Kidney (tissue), 13 donors: ENCODE measurements at regions not wholly inside any gene's neighbourhood (a gene's known extent, or its start where the extent isn't known, plus 50 kb on each side); places are given as distances from the start of the nearest gene placed in this dataset.
A peak's percentile ranks its signal among the peaks of the same experiment; 100 is the strongest.

ENCODE experiments used
- DNase-seq, 5 donors: peaks; one replicate each; pipeline ENCODE4 v3.0.0-alpha.2; 2013 to 2020
- FAIRE-seq: peaks from 2 replicates; lab custom pipeline; 2012; peaks lifted over from hg19 to GRCh38; lab: Jason Lieb, UNC
- H3K27ac ChIP-seq, 2 donors: one replicate each; pipeline ENCODE4 v1.7.0; 2013; ENCODE audit warnings: low read depth in 2 of 2, low read length in 2 of 2, inconsistent platforms in 1 of 2
- H3K27me3 ChIP-seq: one replicate; pipeline ENCODE4 v1.7.1; 2013; ENCODE audit warnings: low read length, inconsistent platforms; ENCODE audit not compliant: control insufficient read depth, insufficient read depth
- H3K36me3 ChIP-seq, 3 donors: one replicate each; pipeline versions ENCODE4 v1.7.0 to v1.7.1; 2013; ENCODE audit warnings: low read length in 3 of 3, control low read depth in 1 of 3, inconsistent platforms in 1 of 3; ENCODE audit not compliant: insufficient read depth in 3 of 3, control insufficient read depth in 2 of 3
- H3K4me1 ChIP-seq, 3 donors: one replicate each; pipeline versions ENCODE4 v1.7.0 to v1.7.1; 2013; ENCODE audit warnings: low read length in 3 of 3, inconsistent platforms in 1 of 3, low read depth in 1 of 3; ENCODE audit not compliant: control insufficient read depth in 2 of 3, insufficient read depth in 2 of 3
- H3K4me3 ChIP-seq, 3 donors: one replicate each; pipeline versions ENCODE4 v1.7.0 to v1.8.1; 2013; ENCODE audit warnings: low read length in 3 of 3, control low read depth in 1 of 3, inconsistent platforms in 1 of 3
- H3K9ac ChIP-seq, 3 donors: one replicate each; pipeline versions ENCODE4 v1.7.0 to v1.7.1; 2013; ENCODE audit warnings: low read length in 3 of 3, control low read depth in 1 of 3, inconsistent platforms in 1 of 3
- H3K9me3 ChIP-seq, 3 donors: one replicate each; pipeline versions ENCODE4 v1.7.0 to v1.7.1; 2013; ENCODE audit warnings: low read length in 3 of 3, control low read depth in 1 of 3, inconsistent platforms in 1 of 3; ENCODE audit not compliant: control insufficient read depth in 2 of 3, insufficient read depth in 1 of 3
- CTCF ChIP-seq: IDR thresholded peaks from 3 replicates; pipeline ENCODE4 v1.5.1; 2012; ENCODE audit warnings: mild to moderate bottlenecking, moderate library complexity, borderline replicate concordance; ENCODE audit not compliant: insufficient read depth; ENCODE audit errors: extremely low read depth
- intact Hi-C: fragments of 100-400 bp; cut with DNase I; formaldehyde crosslinking; loops from one replicate; pipeline ENCODE4 v1.11.1; 2022
- donor health status: control.
- donor health status: control.
- donor health status: control.
- donor health status: control.
- donor health status: control.
- donor health status: DM: yes; HTN: yes; CAD: no.
- donor health status: Normal renal cell carcinoma (clear cell type).

- intact Hi-C loops = no loop called here
- peaks cover 3 to 4% (median 4%) of the 10 kb centered on the region in 3 donors for H3K4me1 ChIP-seq
Measured at GRCh38 chr2:43058726-43059110, 167.7 kb downstream of the ZFP36L2 start.

GRCh38 chr2:43057742-43058725 is 168.4 kb downstream of the ZFP36L2 start:
- FAIRE-seq = no peak
- TF ChIP-seq CTCF = no peak
- Histone ChIP-seq H3K4me3 (no peak overlapping the region), H3K4me1 (peaks cover 3 to 4% (median 4%) of the 10 kb centered on the region in 3 donors), H3K36me3 (no peaks in the 10 kb centered on the region), H3K9ac (no peak overlapping the region), H3K27ac (no peak overlapping the region), H3K27me3 (no peaks in the 10 kb centered on the region), H3K9me3 (peaks cover 0 to 4% (median 2%) of the 10 kb centered on the region in 3 donors)
- intact Hi-C loops = no loop called here
- peak in 4 of 5 donors; percentile 57 to 62 (median 59) for DNase-seq

More at GRCh38 chr2:43058726-43059110, 167.7 kb downstream of the ZFP36L2 start:
- Histone ChIP-seq H3K4me3 (no peak overlapping the region), H3K9ac (no peak overlapping the region), H3K9me3 (peaks cover 0 to 4% (median 2%) of the 10 kb centered on the region in 3 donors), H3K27ac (no peak overlapping the region), H3K27me3 (no peaks in the 10 kb centered on the region), H3K36me3 (no peaks in the 10 kb centered on the region)
- FAIRE-seq (no peak), DNase-seq (peak in 2 of 5 donors; percentile 20 to 43)
- no peak for TF ChIP-seq CTCF

GRCh38 chr2:43057026-43057741 is 169.2 kb downstream of the ZFP36L2 start:
- no peak overlapping the region for H3K27ac ChIP-seq
- no peak for FAIRE-seq
- no peaks in the 10 kb centered on the region for H3K27me3 ChIP-seq

More at GRCh38 chr2:43057026-43057741, 169.2 kb downstream of the ZFP36L2 start:
- no peaks in the 10 kb centered on the region for H3K36me3 ChIP-seq
- H3K4me1 ChIP-seq = peaks cover 4 to 8% (median 4%) of the 10 kb centered on the region in 3 donors
- intact Hi-C loops = no loop called here
- H3K9ac ChIP-seq = no peak overlapping the region
- TF ChIP-seq CTCF = no peak
- DNase-seq = peak in 1 of 5 donors; percentile 48
- peaks cover 0 to 3% (median 2%) of the 10 kb centered on the region in 3 donors for H3K9me3 ChIP-seq
- H3K4me3 ChIP-seq = no peak overlapping the region
